ENCODE measurements at regions not wholly inside any gene's neighbourhood (a gene's known extent, or its start where the extent isn't known, plus 50 kb on each side); places are given as distances from the start of the nearest gene placed in this dataset.

GRCh38 chr4:154044108-154044531 lies 255.2 kb upstream of the SFRP2 start:
- no peak overlapping the region for H3K9ac ChIP-seq (ENCODE audit: low read length)
- no peak overlapping the region for H2AFZ ChIP-seq (ENCODE audit: low read length)
- no peaks in the 10 kb centered on the region for H3F3A ChIP-seq (ENCODE audit: low read length, unreplicated experiment)
- H3K27me3 ChIP-seq (ENCODE audit: low read length): peaks cover 39% of the 10 kb centered on the region
- CTCF ChIA-PET: no interaction called here
- DNase-seq (peak; percentile 20), ATAC-seq (no peak)
- no peaks in the 10 kb centered on the region for H3K9me2 ChIP-seq (replicated peaks; ENCODE audit: low read length)
- no peaks in the 10 kb centered on the region for H3K9me3 ChIP-seq (ENCODE audit: low read length)
- no peak for TF ChIP-seq EZH2 (IDR thresholded peaks at IDR 0.05; ENCODE audit: low read length, unreplicated experiment)
- TF ChIP-seq CTCF (conservative IDR thresholded peaks at IDR 0.05; ENCODE audit: low read depth, low read length): no peak
- no peak for TF ChIP-seq EZH2phosphoT487 (IDR thresholded peaks at IDR 0.05; ENCODE audit: borderline replicate concordance, low read length)
- intact Hi-C loops (cut with micrococcal nuclease): no loop called here
- H3K36me3 ChIP-seq (ENCODE audit: low read depth, low read length): no peaks in the 10 kb centered on the region
- H3K4me3 ChIP-seq (ENCODE audit: low read length): no peak overlapping the region
- POLR2A ChIA-PET (ENCODE audit: unreplicated experiment): no interaction called here
- H3K27ac ChIP-seq (ENCODE audit: low read length): no peak overlapping the region
- H4K20me1 ChIP-seq (ENCODE audit: low read length): no peaks in the 10 kb centered on the region
- no peaks in the 10 kb centered on the region for H3K4me1 ChIP-seq (ENCODE audit: insufficient read depth, low read length)
- H3K4me2 ChIP-seq (ENCODE audit: low read length): no peak overlapping the region
- H3K79me2 ChIP-seq (ENCODE audit: low read length): no peaks in the 10 kb centered on the region
- no TSS peak for BruUV-seq (replicated peaks)

DNA sequence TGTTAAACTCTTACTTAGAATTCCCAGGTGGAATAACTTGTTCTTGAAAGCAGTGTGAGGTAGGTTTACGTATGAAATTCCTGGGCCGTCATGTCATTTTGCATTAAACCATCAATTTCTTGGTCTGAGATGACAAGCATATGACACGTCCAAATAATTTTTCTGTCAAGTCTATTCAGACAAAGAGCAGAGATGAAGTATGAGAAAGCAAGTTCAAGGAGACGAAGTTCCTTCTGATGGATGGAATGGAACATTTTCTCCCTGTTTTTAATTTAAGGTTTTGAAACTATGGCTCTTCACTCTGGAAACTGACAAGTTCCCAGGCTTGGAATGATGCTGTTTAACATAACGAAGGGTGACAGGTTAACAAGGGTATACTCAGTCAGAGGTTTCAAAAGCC lies 252.8 kb upstream of the SFRP2 start:
- CTCF ChIA-PET: no interaction called here
- POLR2A ChIA-PET (ENCODE audit: unreplicated experiment): no interaction called here

More for the DNA sequence above, 252.8 kb upstream of the SFRP2 start:
- H4K20me1 ChIP-seq (ENCODE audit: low read length): no peaks in the 10 kb centered on the region
- no peaks in the 10 kb centered on the region for H3K9me3 ChIP-seq (ENCODE audit: low read length)
- no peaks in the 10 kb centered on the region for H3K36me3 ChIP-seq (ENCODE audit: low read depth, low read length)
- no peak overlapping the region for H3K27ac ChIP-seq (ENCODE audit: low read length)
- intact Hi-C loops (cut with micrococcal nuclease): no loop called here
- no TSS peak for BruUV-seq (replicated peaks)
- peaks cover 34% of the 10 kb centered on the region for H3K27me3 ChIP-seq (ENCODE audit: low read length)
- no peaks in the 10 kb centered on the region for H3K79me2 ChIP-seq (ENCODE audit: low read length)
- no peak overlapping the region for H3K4me3 ChIP-seq (ENCODE audit: low read length)
- no peak overlapping the region for H3K9ac ChIP-seq (ENCODE audit: low read length)
- H2AFZ ChIP-seq (ENCODE audit: low read length): no peak overlapping the region
- no peaks in the 10 kb centered on the region for H3K9me2 ChIP-seq (replicated peaks; ENCODE audit: low read length)
- no peak for ATAC-seq
- H3K4me2 ChIP-seq (ENCODE audit: low read length): no peak overlapping the region
- no peak for DNase-seq
- TF ChIP-seq EZH2 (IDR thresholded peaks at IDR 0.05; ENCODE audit: low read length, unreplicated experiment) (no peak), EZH2phosphoT487 (IDR thresholded peaks at IDR 0.05; ENCODE audit: borderline replicate concordance, low read length) (no peak), CTCF (conservative IDR thresholded peaks at IDR 0.05; ENCODE audit: low read depth, low read length) (no peak)
- no peaks in the 10 kb centered on the region for H3K4me1 ChIP-seq (ENCODE audit: insufficient read depth, low read length)
- H3F3A ChIP-seq (ENCODE audit: low read length, unreplicated experiment): no peaks in the 10 kb centered on the region
